Inflammatory macrophage treated with lipopolysaccharide for 1 hour (primary cell): ENCODE measurements at regions not wholly inside any gene's neighbourhood (a gene's known extent, or its start where the extent isn't known, plus 50 kb on each side); places are given as distances from the start of the nearest gene placed in this dataset.
"Not testable (repeated sequence)": the region's sequence is repeated elsewhere in the genome, so short reads cannot be mapped to it uniquely, and the experiment has no call there.

Experiments used
- DNase-seq, 2 donors: peaks; one replicate each; pipeline ENCODE4 v3.0.0-alpha.2; 2020 to 2022

- no peak for DNase-seq
Measured at GRCh38 chr6:154923199-154923869, 71.8 kb upstream of the TIAM2 start.

GRCh38 chr6:154925130-154925529 is 70.0 kb upstream of the TIAM2 start:
- no peak for DNase-seq

- DNase-seq: peak in 1 of 2 donors; percentile 2
Measured at GRCh38 chr6:154926366-154926765, 68.7 kb upstream of the TIAM2 start.

- DNase-seq: peak; percentile 51 to 88
Measured at GRCh38 chr6:154928325-154928922, 66.7 kb upstream of the TIAM2 start.

GRCh38 chr6:154930451-154930851 is 64.7 kb upstream of the TIAM2 start:
- DNase-seq: no peak

- DNase-seq: no peak
Measured at GRCh38 chr6:154931711-154932424, 63.2 kb upstream of the TIAM2 start.

- no peak for DNase-seq
Measured at GRCh38 chr6:154932515-154933027, 62.5 kb upstream of the TIAM2 start.

GRCh38 chr6:154933181-154933827 is 61.8 kb upstream of the TIAM2 start:
- DNase-seq: no peak

GRCh38 chr6:154937306-154938220 is 57.6 kb upstream of the TIAM2 start:
- no peak for DNase-seq

GRCh38 chr6:154938221-154938580 is 56.9 kb upstream of the TIAM2 start:
- no peak for DNase-seq

- not testable (repeated sequence) for DNase-seq
Measured at GRCh38 chr6:154938727-154939285, 56.3 kb upstream of the TIAM2 start.

GRCh38 chr6:154942770-154943169 is 52.3 kb upstream of the TIAM2 start:
- DNase-seq: no peak

- DNase-seq: no peak
Measured at GRCh38 chr6:154945271-154945890, 49.7 kb upstream of the TIAM2 start.
